ENCODE measurements at regions not wholly inside any gene's neighbourhood (a gene's known extent, or its start where the extent isn't known, plus 50 kb on each side); places are given as distances from the start of the nearest gene placed in this dataset.

DNA sequence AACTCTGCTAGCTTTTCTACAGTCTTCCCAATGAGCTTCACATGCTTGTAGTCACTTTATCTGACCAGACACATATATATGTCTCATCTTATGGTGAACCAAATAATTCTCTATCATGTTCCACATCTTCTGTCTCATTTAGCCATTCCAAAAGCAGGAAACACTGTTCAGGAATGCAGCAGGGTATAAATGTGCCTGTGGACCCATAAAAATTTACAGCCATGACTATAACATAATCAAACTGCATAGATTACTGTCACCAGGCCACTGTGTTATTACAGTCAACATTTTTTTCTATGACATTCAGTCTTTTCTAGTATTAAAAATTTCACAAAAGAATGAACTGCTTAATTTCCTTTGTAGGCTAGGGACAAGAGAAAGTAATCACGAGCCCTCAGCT, 170.0 kb upstream of the NPY2R start:
- TF ChIP-seq ESRRB (CRISPR knock-in tag; IDR thresholded peaks at IDR 0.05; ENCODE audit: borderline replicate concordance) (no peak), ZNF217 (CRISPR knock-in tag; IDR thresholded peaks at IDR 0.05) (no peak), TAF9B (IDR thresholded peaks at IDR 0.05; ENCODE audit: partially characterized antibody) (no peak), CTCF (IDR thresholded peaks at IDR 0.05 in 2 of 3, conservative IDR thresholded peaks at IDR 0.05 in 1 of 3; ENCODE audit: insufficient read depth in 2 of 3, low read depth in 1 of 3, low read length in 3 of 3) (no peak), MECOM (CRISPR knock-in tag; IDR thresholded peaks at IDR 0.05) (no peak), DPF2 (IDR thresholded peaks at IDR 0.05) (no peak), EGR1 (conservative IDR thresholded peaks at IDR 0.05) (no peak)

Measured in K562 (cell line).